Urothelium cell line (cell line): ENCODE measurements at regions not wholly inside any gene's neighbourhood (a gene's known extent, or its start where the extent isn't known, plus 50 kb on each side); places are given as distances from the start of the nearest gene placed in this dataset.
"Not testable (repeated sequence)": the region's sequence is repeated elsewhere in the genome, so short reads cannot be mapped to it uniquely, and the experiment has no call there.

ENCODE experiments used
- DNase-seq: peaks from one replicate; pipeline ENCODE4 v3.0.0; 2011; ENCODE audit warnings: low spot score, mixed read lengths
- FAIRE-seq: peaks from 2 replicates; lab custom pipeline; 2011; peaks lifted over from hg19 to GRCh38; lab: Jason Lieb, UNC

DNA sequence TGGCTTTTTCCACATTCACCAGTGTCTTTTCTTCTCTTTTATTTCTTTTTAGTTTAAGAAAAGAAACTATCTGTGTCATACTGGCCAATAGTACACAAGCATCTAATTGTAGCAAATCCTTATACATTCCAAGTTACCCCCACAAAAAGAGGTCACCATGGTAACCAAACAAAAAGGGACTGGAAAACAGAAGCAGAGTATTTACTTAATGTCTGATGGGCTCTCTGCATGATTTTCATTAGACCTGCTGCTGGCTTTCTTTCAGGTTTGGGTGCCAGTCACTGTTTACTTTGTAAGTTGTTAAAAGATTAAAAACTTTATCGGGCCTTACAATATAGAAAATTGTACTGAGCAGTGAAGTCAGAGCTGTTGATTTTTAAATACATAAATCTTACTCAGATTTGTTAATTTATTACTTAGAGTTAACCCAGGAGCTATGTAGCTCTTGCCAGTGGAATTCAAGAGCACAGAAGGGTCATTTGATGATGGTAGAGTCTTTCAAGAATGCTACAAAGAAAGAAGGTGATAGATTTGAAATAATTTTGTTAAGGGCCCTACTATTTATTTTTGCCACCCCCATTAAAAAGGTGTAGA lies 123.9 kb downstream of the BRMS1L start:
- DNase-seq: no peak
- FAIRE-seq: no peak

DNA sequence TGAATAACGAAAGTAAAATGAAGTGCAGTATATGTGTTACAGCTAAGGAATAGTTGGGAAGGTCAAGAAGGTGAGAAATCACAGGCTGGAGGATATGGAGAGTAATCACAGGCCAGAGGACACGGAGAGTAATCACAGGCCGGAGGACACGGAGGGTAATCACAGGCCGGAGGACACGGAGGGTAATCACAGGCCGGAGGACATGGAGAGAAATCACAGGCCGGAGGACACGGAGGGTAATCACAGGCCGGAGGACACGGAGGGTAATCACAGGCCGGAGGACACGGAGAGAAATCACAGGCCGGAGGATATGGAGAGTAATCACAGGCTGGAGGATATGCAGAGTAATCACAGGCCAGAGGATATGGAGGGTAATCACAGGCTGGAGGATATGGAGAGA lies 121.8 kb downstream of the BRMS1L start:
- not testable (repeated sequence) for FAIRE-seq

DNA sequence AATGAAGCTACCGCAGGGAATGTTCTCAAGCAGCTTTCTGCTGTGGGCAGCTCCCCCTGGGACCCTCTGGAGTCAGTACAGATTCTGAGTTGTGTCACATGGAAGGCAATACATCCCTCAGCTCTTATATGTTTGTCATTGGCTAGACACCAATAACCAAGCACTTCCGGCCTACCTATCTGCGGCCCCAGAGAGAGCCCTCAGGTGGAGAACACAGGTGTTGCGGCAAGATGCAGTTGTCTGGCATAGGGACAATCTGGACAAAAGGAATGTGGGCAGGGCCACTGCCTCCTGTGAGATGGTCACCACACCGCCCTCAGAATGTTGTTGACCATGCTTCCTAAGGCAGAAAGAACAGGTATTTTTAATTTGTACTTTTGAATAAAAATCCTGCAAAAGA lies 118.7 kb downstream of the BRMS1L start:
- DNase-seq (peak; percentile 52), FAIRE-seq (no peak)

More for the DNA sequence above, 121.8 kb downstream of the BRMS1L start:
- DNase-seq: not testable (repeated sequence)

- FAIRE-seq (no peak), DNase-seq (no peak)
Measured at GRCh38 chr14:35940291-35940690, 114.2 kb downstream of the BRMS1L start.

- DNase-seq: no peak
- no peak for FAIRE-seq
Measured at GRCh38 chr14:35938770-35939169, 112.6 kb downstream of the BRMS1L start.

- FAIRE-seq (no peak), DNase-seq (no peak)
Measured at GRCh38 chr14:35934499-35934898, 108.4 kb downstream of the BRMS1L start.

GRCh38 chr14:35932659-35933159 lies 106.6 kb downstream of the BRMS1L start:
- no peak for DNase-seq
- FAIRE-seq: no peak

GRCh38 chr14:35932136-35932535 lies 106.0 kb downstream of the BRMS1L start:
- FAIRE-seq (no peak), DNase-seq (no peak)

DNA sequence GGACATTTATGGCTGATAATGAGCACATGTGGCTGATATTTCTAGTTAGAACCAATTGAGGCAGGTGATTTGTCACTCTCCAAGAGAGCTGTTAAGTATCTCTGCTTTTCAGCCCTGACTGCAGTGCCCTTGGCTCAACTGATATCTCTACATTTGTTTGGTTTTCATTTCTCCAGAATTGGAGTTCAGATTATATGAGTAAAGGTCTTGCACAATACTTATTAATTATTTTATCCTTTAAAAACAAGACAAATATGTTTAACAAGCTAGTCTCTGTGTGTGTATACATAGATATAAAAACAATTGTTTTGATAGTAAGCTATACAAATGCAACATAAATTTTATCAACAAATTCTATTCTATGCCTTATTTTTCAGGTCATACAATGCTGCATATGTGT lies 105.2 kb downstream of the BRMS1L start:
- DNase-seq: no peak
- no peak for FAIRE-seq

- DNase-seq (no peak), FAIRE-seq (no peak)
Measured at GRCh38 chr14:35929186-35929585, 103.0 kb downstream of the BRMS1L start.

- no peak for DNase-seq
- no peak for FAIRE-seq
Measured at GRCh38 chr14:35927727-35928126, 101.6 kb downstream of the BRMS1L start.

DNA sequence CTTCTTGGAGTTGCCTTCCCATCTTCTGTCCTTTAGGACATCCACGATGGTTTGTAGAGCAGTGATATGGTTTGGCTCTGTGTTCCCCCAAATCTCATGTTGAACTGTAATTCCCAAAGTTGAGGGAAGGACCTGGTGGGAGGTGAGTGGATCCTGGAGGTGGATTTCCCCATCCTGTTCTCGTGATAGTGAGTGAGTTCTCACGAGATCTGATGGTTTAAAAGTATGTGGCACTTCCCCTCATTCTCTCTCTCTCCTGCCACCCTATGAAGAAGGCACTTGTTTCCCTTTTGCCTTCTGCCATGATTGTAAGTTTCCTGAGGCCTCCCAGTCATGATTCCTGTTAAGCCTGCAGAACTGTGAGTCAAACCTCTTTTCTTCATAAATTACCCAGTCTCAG lies 99.2 kb downstream of the BRMS1L start:
- DNase-seq: no peak
- no peak for FAIRE-seq

GRCh38 chr14:35922590-35922989 lies 96.5 kb downstream of the BRMS1L start:
- not testable (repeated sequence) for DNase-seq, FAIRE-seq

DNA sequence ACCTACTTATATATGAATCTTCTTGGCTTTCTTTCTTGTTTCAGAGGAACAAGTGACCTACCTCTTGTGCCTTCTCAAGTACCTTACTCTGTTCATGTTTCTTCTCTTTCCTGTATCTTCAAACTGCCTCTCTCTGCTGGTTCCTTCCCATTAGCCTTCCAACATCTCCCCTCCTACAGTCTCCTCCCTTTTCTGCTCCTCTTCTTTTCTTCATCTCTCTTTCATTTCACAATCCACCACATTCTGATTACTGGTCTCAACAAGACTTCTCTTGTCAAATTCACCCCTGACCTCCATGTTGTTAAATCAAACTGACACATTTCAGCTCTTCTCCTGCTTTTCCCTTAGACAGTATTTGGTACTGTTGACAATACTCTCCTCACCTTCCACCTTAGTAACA lies 95.6 kb downstream of the BRMS1L start:
- no peak for FAIRE-seq
- no peak for DNase-seq
